ENCODE measurements at regions not wholly inside any gene's neighbourhood (a gene's known extent, or its start where the extent isn't known, plus 50 kb on each side); places are given as distances from the start of the nearest gene placed in this dataset.

- Histone ChIP-seq H3K27me3 (ENCODE audit: control insufficient read depth in 2 of 2, insufficient read depth in 2 of 2, low read length in 2 of 2) (no peaks in the 10 kb centered on the region), H3K36me3 (ENCODE audit: control insufficient read depth in 2 of 2, extremely low read depth in 1 of 2, insufficient read depth in 2 of 2, low read length in 2 of 2) (no peaks in the 10 kb centered on the region), H3K79me2 (ENCODE audit: control insufficient read depth, insufficient read depth, low read length) (no peaks in the 10 kb centered on the region), H3K4me1 (ENCODE audit: control insufficient read depth, extremely low read depth, insufficient read depth, low read length) (no peaks in the 10 kb centered on the region), H3K4me3 (replicated peaks in 1 of 3; ENCODE audit: insufficient read depth in 1 of 3, low read depth in 1 of 3, low read length in 3 of 3) (no peak overlapping the region), H3K9me1 (replicated peaks; ENCODE audit: control insufficient read depth, extremely low read depth, insufficient read depth, low read length) (no peaks in the 10 kb centered on the region), H3K4me2 (ENCODE audit: insufficient read depth, low read length) (no peak overlapping the region), H3K9me3 (replicated peaks; ENCODE audit: control insufficient read depth, insufficient read depth, low read length) (peaks cover 2% of the 10 kb centered on the region), H3K27ac (ENCODE audit: insufficient read depth, low read depth, low read length) (no peak overlapping the region), H4K20me1 (replicated peaks; ENCODE audit: control insufficient read depth, extremely low read depth, insufficient read depth, low read length) (no peaks in the 10 kb centered on the region), H2AFZ (ENCODE audit: low read depth, low read length) (no peak overlapping the region), H3K9ac (replicated peaks; ENCODE audit: extremely low read depth, insufficient read depth, low read length) (no peak overlapping the region)
- POLR2A ChIA-PET: no interaction called here
- no TSS peak for BruUV-seq (replicated peaks)
- dilution Hi-C loops (cut with MboI; ENCODE audit: extremely low pct_ligation_motif_present, low sequenced_read_pairs) (no loop called here), intact Hi-C loops (cut with micrococcal nuclease) (no loop called here)
- no peak for TF ChIP-seq CTCF (IDR thresholded peaks at IDR 0.05; ENCODE audit: extremely low read depth in 1 of 2, insufficient read depth in 1 of 2, low read depth in 1 of 2, low read length in 2 of 2)
- no peak for TF ChIP-seq MYC (IDR thresholded peaks at IDR 0.05; ENCODE audit: low read depth, low read length)
- no peak for TF ChIP-seq POLR2A (IDR thresholded peaks at IDR 0.05; ENCODE audit: low read depth, low read length)
- no peak for TF ChIP-seq EZH2 (IDR thresholded peaks at IDR 0.05; ENCODE audit: borderline replicate concordance, low read depth, low read length, severe bottlenecking)
- TF ChIP-seq GATA2 (IDR thresholded peaks at IDR 0.05; ENCODE audit: insufficient read depth, insufficient read length, low read depth, low read length): no peak
- TF ChIP-seq FOS (IDR thresholded peaks at IDR 0.05; ENCODE audit: borderline replicate concordance, insufficient read depth, low read length): no peak
- TF ChIP-seq POLR2AphosphoS5 (IDR thresholded peaks at IDR 0.05; ENCODE audit: insufficient read depth, low read depth, low read length): no peak
- no peak for TF ChIP-seq MAX (IDR thresholded peaks at IDR 0.05; ENCODE audit: insufficient read depth, insufficient read length)
- no peak for TF ChIP-seq JUN (IDR thresholded peaks at IDR 0.05; ENCODE audit: borderline replicate concordance, insufficient read depth, insufficient read length, low read depth)
- CTCF ChIA-PET: no interaction called here
- DNase-seq (ENCODE audit: low read depth, low spot score) (no peak), FAIRE-seq (no peak)
Observed at GRCh38 chr16:52368859-52369258, 178.1 kb downstream of the TOX3 start.

Measured in endothelial cell of umbilical vein (primary cell).